OCI-M2 (cell line): ENCODE measurements at regions not wholly inside any gene's neighbourhood (a gene's known extent, or its start where the extent isn't known, plus 50 kb on each side); places are given as distances from the start of the nearest gene placed in this dataset.
"Not testable (repeated sequence)": the region's sequence is repeated elsewhere in the genome, so short reads cannot be mapped to it uniquely, and the experiment has no call there.

Experiments
- DNase-seq: peaks from one replicate; lab custom pipeline; 2025; ENCODE audit not compliant: unreplicated experiment; lab: John Stamatoyannopoulos, UW

DNA sequence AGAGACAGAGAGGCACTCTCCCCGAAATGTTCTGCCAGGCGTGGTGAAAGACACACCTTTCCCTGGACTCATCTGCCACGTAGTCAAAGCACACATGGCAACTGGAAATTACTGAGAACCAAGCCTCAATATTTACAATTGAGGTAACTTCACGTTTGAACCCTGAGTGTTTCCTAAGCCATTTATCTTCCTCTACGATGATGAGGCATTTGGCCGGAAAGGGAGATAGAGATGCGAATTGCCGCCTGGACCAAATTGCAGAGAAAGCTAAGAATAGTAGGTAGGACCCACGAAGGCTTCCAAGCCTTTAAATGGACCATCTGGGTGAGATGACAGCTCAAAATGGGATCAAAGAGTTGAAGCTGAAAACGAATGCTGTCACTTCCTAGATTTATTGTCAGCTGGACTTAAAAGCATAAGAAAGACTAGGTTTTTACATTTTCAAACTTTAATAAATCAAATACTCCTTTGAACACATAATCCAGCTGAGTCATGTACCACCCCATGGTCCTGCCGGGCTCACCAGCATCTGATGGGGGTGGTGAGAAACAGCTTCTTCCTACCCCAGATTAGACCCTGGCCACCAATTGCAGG, 135.6 kb upstream of the LYZL2 start:
- no peak for DNase-seq

DNA sequence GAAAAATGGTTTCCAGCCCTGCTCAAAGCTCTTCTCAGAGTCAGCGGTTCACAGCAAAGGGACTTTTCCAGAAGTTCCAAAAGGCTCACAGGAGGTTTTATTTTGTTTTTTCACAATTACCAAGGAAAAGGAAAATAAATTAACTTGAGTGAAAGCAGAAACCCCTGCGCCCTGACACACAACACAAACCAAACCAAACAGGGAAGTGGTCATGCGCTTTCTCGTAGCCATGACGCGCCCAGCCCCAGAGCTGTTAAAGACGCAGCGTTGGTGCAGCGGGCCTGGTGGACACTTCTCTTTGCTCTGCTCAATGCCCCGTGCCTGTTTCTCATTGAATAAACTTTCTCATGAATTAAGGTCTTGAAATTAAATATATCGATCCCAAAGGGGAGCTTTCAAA, 134.4 kb upstream of the LYZL2 start:
- no peak for DNase-seq

DNA sequence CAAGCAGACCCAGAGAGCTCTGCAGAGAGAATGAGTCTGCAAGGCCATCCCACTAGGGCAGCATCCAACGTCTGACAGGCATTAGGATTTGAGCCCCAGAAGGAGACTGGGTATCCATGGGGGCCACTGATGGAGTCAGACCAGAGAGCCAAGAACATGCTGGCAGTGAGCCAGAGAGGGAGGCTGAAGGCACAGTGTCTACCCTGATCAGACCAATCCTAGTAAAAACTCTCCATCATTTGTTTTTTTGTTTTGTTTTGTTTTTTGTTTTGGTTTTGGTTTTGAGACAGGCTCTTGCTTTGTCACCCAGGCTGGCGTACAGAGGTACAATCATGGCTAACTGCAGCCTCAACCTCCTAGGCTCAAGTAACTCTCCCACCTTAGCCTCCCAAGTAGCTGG, 133.1 kb upstream of the LYZL2 start:
- no peak for DNase-seq

DNA sequence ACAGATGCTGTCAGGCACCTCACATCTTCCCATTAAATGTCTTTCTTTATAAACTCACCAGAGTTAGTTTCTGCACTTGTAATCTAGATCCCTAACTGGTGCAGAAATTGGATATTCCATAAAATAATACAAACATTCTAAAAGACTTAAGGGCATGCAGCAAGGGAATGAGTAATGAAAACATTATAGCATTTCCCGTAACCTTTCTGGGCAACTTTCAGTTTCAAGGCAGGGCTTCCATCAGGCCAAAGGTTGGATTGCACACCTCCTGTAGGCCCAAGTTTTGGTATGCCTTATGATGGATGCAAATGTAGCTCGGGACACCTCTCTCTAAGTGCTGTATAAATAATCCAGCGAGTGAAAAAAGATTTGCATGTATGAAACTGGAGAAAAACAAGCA, 129.9 kb upstream of the LYZL2 start:
- DNase-seq: no peak

DNA sequence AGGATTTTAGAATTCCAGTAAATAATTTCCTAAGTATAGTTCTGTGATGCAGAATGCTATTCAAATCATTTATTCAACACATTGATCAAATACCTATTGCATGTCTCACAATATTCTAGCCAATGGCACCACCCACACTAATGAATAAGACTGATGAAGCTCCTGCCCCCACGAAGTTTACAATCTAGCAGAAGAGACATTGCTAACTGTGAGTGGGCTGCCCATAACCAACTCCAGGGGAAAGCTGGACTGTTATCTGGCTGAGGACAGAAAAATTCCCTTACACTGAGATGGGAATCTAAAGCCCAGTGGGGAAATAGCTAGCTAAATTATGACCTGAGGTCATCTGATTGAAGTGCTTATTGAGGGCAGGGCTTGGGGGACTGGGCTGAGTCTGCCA, 128.8 kb upstream of the LYZL2 start:
- no peak for DNase-seq

DNA sequence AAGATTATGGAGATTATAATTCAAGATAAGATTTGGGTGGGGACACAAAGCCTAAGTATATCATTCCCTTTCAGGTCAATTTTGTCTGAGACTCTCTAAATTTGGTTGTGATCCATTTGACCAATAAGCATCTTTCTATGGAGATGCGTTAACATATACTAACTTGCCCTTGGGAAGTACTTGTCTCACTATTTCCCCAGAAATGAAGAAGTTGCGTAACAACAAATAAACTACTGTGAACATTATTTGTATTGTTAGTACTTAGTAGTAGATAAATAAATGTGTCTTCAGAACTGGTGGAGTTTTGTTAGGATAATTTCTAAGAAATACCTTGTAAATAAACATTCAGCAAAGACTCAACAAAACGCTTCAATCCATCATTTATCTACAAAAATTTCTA, 127.3 kb upstream of the LYZL2 start:
- no peak for DNase-seq

DNA sequence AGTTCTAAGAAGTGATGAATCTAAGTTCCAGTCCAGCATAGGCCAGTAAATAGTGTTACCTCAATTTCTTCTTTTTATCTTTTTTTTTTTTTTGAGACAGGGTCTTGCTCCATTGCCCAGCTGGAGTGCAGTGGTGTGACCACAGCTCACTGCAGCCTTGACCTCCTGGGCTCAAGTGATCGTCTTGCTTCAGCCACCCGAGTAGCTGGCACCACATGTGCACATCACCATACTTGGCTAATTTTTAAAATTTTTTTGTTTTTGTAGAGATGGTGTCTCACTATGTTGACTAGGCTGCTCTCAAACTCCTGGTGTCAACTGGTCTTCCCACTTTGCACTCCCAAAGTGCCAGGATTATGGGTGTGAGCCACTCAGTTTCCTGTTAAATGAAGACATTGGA, 126.6 kb upstream of the LYZL2 start:
- DNase-seq: no peak

DNA sequence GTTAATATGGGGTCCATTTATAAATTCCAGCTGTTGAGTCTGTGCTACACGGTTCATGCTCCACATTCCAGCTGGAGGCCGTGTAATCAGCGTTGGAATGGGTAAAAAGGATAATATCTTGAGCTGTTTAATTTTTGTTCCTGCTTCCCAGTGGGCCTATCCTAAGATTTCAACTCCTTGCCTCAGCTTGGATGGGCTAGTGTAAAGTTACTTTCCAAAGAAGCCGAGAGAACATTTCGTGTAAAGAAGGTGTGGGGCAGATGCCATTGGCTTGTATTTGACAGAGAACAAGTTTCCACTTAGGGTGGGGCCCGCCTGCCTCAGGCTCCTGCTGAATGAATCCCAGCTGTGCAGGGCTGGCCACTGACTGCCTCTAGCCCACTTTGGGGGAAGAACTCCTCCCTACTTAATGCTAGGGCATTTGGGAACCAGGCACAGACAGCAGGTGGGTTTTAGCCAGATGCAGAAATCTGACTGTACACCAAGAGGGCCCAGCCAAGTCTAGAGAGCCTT, 125.9 kb upstream of the LYZL2 start:
- no peak for DNase-seq

DNA sequence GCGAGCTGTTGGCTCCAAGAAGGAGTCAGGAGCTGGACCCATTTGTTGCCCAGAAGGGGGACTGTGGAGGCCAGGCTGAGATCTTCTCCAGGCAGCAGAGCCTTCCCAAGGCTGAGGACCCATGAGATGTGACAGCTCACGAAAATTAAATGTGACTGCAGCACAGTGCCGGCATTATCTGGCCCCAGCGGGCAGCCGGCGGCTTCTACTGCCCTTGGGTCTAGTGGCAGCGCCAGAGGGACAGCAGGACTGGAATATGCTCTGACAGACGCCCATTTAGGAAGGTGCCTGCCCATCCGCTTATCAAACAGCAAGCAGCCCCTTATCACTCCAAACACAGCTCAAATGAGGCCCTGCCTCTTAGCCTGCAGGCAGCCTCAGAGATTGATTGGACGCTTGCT, 122.9 kb upstream of the LYZL2 start:
- DNase-seq: peak; percentile 35

DNA sequence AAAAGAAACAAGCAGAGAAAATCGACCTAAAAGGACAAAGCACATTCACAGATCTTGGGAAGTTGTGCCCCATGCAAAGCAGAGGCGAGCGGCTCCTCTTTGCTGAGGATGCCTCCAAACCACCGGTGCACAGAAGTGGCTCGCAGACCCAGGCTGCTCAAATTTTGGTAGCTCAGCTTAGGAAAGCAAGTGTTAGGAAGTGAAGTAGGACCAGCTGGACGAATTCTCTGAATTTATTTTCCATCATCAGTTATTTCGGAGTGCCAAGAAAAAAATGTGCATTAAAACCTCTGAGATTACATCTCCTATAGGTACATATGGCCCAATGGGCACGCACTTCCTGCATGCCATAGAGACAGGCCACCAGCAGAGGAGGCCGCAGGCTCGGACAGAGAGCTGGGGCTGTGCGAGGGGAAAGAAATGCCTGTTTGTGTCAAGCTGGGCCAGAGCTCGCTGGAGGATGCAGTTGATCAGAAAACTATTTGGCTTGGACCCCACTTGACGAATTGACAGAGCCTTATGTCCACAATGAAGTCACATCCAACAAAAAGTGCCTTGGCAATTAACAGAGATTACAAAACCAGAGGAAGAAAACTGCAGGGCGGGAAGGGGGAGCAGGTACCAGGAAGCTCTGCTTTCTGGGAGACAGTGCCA, 122.3 kb upstream of the LYZL2 start:
- no peak for DNase-seq

DNA sequence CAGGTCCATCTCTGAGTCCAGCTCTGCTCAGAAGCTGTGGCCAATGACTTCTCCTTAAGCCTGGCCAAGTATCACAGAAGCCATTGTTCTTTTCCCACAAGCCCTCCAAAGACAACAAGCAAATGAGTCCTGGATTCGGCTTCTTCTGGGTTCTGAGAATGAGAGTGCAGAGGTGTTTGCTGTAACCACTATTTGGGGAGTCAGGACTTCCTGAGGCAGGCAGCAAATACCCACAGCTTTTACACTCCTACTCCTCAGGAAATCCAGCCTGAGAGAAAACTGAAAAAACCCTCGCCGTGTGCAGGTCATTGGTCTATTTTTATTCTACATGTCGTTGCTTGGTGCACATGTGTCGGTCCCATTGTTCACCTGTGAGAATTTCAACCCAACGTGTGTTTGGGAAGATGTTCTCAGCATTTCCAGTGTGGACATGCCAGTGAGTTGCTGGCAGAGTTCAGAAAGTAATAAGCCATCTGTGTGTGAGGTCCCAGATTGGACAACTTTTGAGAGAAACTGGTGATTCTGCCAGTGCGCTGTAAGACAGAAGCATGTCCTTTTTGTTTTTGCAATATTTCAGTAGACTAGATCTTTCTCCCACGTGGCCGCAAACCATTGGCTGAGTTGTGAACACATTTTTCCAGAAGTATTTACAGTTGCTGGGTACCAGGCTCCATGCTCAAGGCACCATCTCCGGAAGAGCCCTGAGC, 121.6 kb upstream of the LYZL2 start:
- no peak for DNase-seq

DNA sequence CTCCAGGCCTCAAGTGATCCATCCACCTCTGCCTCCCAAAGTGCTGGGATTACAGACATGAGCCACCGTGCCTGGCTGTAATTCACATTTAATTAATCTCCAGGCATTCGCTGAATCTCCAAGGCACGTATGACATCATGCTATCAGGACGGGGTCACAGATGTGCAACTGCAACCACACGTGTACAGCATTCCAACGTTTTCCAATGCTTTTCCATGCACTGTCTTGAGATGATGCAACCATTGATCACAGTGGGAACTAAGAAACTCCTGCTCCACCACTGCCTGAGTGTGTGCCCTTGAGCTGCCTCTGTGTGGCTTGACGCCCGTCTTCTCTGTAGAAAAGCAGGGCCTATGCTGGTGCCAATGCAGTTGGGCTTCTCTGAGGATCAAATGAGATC, 119.8 kb upstream of the LYZL2 start:
- no peak for DNase-seq

DNA sequence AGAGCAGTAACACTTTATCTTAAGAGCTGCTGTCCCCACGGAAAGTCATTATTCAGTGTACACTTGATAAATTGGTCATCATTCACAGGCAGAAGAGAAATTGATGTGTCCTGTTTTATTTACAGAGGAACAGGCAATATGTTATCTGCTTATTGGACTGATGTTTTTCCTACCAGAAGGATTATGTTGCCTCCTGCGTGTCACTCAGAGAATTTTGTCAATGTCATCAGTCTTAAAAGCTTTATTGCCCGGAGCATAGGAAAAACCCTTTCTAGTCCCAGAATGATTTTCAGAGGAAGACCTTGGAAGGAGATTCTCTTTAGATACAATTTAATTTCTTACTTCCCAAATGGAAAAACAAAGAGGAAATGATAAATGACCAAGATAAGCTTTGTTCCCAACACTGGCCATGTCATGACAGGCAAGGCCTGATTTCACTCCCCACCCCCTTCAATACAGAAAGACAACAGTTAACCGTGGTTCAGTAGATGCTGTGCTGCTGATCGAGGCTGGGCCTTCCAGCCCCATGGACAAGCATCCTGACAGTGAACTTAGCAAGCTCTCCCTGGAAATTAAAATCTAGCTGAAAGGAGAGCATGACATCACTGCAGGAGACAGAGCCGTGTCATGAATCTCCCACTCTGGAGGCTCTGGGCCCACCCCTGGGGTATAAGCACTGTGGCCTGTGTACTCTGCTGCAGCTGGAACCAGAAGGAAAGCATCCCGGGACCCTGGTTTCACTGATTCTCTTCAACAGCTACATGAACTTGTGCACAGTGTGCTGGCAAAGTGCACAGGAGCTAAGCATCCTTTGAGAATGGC, 118.8 kb upstream of the LYZL2 start:
- no peak for DNase-seq

DNA sequence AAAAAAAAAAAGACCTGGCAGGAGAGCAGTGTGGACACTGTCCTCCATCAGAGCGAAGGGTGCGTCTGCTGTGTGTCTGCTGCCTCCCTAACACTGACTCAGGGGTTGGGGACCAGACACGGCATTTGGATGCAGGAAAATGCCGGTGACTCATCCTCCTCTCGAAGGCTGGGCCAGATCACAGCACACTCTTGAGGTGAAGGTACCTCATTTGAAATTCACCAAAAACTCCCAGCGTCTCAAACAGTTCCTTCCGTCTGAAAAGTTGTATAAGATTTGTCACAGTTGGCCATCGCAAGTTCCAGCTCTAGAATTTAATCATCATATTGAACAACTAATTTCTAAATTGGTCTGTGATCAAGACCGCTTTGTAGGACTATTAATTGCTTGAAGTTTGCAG, 118.1 kb upstream of the LYZL2 start:
- no peak for DNase-seq

DNA sequence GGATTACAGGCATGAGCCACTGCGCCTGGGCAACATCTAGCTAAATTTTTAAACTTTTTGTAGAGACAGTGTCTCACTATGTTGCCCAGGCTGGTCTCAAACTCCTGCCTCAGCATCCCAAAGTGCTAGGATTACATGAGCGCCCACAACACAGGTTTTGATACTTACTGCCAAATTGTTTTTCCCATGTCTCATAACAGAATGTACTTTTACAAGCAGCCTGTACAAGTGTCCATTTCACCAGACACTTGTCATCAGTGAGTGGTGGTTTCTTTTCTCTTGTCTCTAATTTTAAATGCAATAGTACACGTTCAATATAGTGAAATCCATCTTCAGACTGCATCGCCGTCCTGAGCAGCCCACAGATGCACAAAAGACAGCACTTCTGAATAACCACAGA, 116.4 kb upstream of the LYZL2 start:
- DNase-seq: no peak

DNA sequence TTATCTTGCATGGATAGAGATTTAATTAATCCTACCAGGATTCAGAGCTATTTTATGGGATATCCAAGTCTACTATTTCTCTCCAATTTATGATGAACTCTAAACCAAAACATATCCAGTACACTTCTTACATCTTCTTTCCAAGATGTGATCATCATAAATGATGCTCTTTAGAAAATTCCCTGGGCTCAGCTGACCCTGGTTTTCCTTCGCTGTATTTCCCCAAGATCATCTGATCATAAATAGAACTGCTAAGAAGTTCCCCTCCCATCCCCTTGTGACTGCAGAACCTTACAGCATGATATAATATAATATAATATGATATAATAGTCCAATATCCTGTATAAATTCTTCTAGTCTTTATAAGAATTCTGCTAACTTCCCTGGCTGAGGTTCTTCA, 114.6 kb upstream of the LYZL2 start:
- DNase-seq: no peak

DNA sequence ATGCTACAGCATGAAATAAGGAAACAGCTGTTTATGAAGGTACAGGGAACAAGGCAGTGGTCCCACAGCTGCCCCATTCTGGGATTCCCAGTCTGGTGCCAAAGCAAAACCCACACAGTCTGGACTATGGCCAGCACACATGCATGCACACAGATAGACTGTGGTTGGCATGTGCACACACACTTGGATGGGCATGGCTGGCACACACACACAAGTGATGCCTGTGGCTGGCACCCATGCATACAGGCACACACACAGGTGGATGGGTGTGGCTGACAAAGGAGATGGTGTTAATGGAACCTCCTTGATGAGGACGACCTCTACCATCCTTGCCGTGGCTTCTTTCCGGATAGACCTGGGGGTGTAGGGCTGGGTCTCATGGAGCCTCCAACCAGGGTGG, 114.0 kb upstream of the LYZL2 start:
- DNase-seq: no peak

DNA sequence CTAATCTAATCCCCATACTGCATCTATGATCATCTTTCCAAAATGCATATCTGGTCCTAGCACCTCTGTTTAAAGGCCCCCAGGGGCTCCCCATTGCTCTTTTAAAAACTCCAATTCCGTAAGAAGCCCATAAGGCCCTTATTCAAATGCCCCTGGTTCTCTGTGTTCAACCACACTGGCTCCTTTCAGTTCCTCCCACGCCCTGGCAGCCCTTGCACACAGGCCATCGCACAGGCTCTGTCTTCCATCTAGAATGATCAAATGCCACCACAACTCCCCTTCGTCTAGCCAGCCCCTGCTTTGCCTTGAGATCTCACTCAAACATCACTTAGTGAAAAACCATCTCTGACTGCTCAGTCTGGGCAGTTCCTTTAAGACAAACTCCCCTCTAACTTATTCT, 112.9 kb upstream of the LYZL2 start:
- no peak for DNase-seq

DNA sequence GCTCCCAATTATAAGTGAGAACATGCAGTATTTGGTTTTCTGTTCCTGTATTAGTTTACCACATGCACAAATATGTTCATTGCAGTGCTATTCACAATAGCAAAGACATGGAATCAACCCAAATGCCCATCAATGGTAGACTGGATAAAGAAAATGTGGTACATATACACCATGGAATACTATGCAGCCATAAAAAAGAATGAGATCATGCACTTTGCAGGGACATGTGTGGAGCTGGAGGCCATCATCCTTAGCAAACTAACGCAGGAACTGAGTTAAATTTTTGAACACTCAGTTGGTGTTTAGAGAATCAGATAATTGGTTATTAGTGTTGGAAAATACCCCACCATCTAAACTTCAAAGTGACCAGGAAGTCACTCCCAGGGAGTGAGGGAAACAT, 111.2 kb upstream of the LYZL2 start:
- not testable (repeated sequence) for DNase-seq

DNA sequence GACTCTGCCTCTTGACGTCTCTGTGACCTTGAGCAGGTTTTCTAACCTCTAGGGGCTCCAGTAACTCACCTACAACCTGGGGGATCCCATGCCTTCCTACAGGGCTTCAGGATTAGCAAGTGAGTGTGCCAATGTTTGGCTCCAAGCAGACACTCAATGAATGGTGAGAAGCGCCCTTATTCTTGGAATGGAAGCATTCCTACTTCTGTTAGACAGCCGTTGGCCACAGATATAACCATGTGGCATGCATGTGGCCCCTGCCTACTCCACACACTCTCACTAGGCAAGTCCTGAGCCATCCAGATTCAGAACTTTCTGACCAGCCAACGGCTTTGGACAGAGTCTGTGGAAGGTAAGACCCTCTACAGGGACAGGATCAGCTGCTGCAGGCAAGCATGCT, 108.9 kb upstream of the LYZL2 start:
- DNase-seq: no peak

DNA sequence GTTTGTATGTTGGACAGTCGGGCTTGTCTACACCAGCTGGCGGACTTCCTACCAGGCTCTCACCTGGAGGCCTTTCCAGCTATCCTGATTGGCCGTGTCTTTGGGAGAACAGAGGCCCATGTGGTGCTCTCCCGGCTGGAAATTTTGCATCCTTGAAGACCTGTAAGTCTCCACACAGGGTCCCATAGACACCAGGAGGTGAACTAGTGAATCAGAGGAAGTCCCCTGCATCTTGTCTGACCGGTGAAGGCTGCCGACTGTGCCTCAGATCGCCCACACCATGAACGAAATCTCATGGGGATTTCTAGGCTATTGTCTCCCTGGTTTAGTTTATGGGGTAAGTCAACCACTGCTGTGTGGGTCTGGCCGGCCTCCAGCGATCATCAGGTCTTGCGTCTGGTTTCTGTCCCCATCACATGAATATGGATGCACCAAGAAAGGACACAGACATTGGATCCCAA, 108.4 kb upstream of the LYZL2 start:
- no peak for DNase-seq
